ENCODE measurements at regions not wholly inside any gene's neighbourhood (a gene's known extent, or its start where the extent isn't known, plus 50 kb on each side); places are given as distances from the start of the nearest gene placed in this dataset.

- CTCF ChIA-PET = no interaction called here
- H3K36me3 ChIP-seq (ENCODE audit: low read depth) = no peaks in the 10 kb centered on the region
These were observed 233.7 kb downstream of the THBS2 start for GRCh38 chr6:169019727-169020491.

DNA sequence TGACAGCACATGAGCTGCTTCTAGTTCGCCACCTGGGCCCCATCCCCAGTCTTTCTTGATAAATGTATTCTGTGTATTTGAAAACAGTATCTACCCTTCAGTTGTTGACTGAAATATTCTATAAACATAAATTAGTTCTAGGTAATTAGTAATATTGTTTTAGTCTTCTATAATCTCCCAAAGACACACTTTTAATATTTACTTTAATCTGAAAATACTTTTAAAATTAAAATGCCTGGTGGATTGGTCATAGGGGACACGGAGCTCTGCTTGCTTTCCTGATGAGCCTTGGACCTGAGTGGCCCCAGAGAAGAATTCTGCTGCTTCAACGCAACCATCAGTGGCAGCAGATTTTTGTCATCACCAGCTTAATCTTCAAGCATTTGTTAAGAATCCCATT, 234.5 kb downstream of the THBS2 start:
- BruUV-seq (replicated peaks) = no TSS peak
- intact Hi-C loops (cut with micrococcal nuclease; ENCODE audit: unreplicated experiment) = no loop called here

More at GRCh38 chr6:169019727-169020491, 233.7 kb downstream of the THBS2 start:
- POLR2A ChIA-PET (ENCODE audit: unreplicated experiment) = no interaction called here
- Histone ChIP-seq H4K20me1 (ENCODE audit: insufficient read depth) (no peaks in the 10 kb centered on the region), H3K79me2 (ENCODE audit: low read depth) (no peaks in the 10 kb centered on the region), H3K27me3 (ENCODE audit: insufficient read depth, low read depth) (peaks cover 34% of the 10 kb centered on the region), H3K9me3 (ENCODE audit: insufficient read depth, low read depth) (no peaks in the 10 kb centered on the region), H2AFZ (no peak overlapping the region), H3K4me1 (replicated peaks; ENCODE audit: insufficient read depth) (no peaks in the 10 kb centered on the region), H3F3A (ENCODE audit: insufficient read depth, low read depth) (no peaks in the 10 kb centered on the region), H3K4me2 (no peak overlapping the region), H3K9me2 (ENCODE audit: insufficient read depth) (no peaks in the 10 kb centered on the region), H3K4me3 (no peak overlapping the region), H3K27ac (no peak overlapping the region)
- BruUV-seq (replicated peaks) = no TSS peak
- TF ChIP-seq, protein P1, sequence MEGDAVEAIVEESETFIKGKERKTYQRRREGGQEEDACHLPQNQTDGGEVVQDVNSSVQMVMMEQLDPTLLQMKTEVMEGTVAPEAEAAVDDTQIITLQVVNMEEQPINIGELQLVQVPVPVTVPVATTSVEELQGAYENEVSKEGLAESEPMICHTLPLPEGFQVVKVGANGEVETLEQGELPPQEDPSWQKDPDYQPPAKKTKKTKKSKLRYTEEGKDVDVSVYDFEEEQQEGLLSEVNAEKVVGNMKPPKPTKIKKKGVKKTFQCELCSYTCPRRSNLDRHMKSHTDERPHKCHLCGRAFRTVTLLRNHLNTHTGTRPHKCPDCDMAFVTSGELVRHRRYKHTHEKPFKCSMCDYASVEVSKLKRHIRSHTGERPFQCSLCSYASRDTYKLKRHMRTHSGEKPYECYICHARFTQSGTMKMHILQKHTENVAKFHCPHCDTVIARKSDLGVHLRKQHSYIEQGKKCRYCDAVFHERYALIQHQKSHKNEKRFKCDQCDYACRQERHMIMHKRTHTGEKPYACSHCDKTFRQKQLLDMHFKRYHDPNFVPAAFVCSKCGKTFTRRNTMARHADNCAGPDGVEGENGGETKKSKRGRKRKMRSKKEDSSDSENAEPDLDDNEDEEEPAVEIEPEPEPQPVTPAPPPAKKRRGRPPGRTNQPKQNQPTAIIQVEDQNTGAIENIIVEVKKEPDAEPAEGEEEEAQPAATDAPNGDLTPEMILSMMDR (conservative IDR thresholded peaks at IDR 0.05) = no peak
- intact Hi-C loops (cut with micrococcal nuclease; ENCODE audit: unreplicated experiment) = no loop called here
- no peak for DNase-seq

DNA sequence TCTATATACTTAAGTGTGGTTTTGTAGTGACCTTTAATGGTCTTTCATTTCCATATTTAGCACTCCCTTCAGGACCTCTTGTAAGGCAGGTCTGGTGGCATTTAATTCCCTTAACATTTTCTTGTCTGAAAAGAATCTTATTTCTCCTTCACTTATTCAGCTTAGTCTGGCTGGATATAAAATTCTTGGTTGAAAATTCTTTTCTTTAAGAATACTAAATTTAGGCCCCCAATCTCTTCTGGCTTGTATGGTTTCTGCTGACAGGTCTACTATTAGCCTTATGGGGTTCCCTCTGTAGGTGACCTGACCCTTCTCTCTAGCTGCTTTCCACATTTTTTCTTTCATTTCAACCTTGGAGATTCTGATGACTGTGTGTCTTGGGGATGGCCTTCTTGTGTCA, 236.9 kb downstream of the THBS2 start:
- no peak for TF ChIP-seq EZH2 (IDR thresholded peaks at IDR 0.05; ENCODE audit: low read depth)
- TF ChIP-seq, protein P1 (conservative IDR thresholded peaks at IDR 0.05) = no peak

More for the DNA sequence above, 234.5 kb downstream of the THBS2 start:
- no peaks in the 10 kb centered on the region for H3K4me1 ChIP-seq (replicated peaks; ENCODE audit: insufficient read depth)
- ChIA-PET CTCF (no interaction called here), POLR2A (ENCODE audit: unreplicated experiment) (no interaction called here)
- H3K36me3 ChIP-seq (ENCODE audit: low read depth) = no peaks in the 10 kb centered on the region
- no peak overlapping the region for H3K4me2 ChIP-seq
- TF ChIP-seq, protein P1 (conservative IDR thresholded peaks at IDR 0.05) = no peak
- TF ChIP-seq EZH2 (IDR thresholded peaks at IDR 0.05; ENCODE audit: low read depth) = no peak
- no peak for DNase-seq
- no peaks in the 10 kb centered on the region for H4K20me1 ChIP-seq (ENCODE audit: insufficient read depth)
- no peaks in the 10 kb centered on the region for H3F3A ChIP-seq (ENCODE audit: insufficient read depth, low read depth)
- no peaks in the 10 kb centered on the region for H3K9me2 ChIP-seq (ENCODE audit: insufficient read depth)
- H3K79me2 ChIP-seq (ENCODE audit: low read depth) = no peaks in the 10 kb centered on the region
- H3K27me3 ChIP-seq (ENCODE audit: insufficient read depth, low read depth) = peaks cover 34% of the 10 kb centered on the region
- no peak overlapping the region for H3K4me3 ChIP-seq
- no peaks in the 10 kb centered on the region for H3K9me3 ChIP-seq (ENCODE audit: insufficient read depth, low read depth)
- no peak overlapping the region for H3K27ac ChIP-seq
- no peak overlapping the region for H2AFZ ChIP-seq

More for the DNA sequence above, 236.9 kb downstream of the THBS2 start:
- no TSS peak for BruUV-seq (replicated peaks)
- intact Hi-C loops (cut with micrococcal nuclease; ENCODE audit: unreplicated experiment) = no loop called here
- Histone ChIP-seq H3K27me3 (ENCODE audit: insufficient read depth, low read depth) (peaks cover 14% of the 10 kb centered on the region; the same call in 1 of the 2 replicates), H3K4me3 (no peak overlapping the region), H3F3A (ENCODE audit: insufficient read depth, low read depth) (no peaks in the 10 kb centered on the region), H3K36me3 (ENCODE audit: low read depth) (no peaks in the 10 kb centered on the region), H4K20me1 (ENCODE audit: insufficient read depth) (no peaks in the 10 kb centered on the region), H3K27ac (no peak overlapping the region), H2AFZ (no peak overlapping the region), H3K79me2 (ENCODE audit: low read depth) (no peaks in the 10 kb centered on the region), H3K4me2 (no peak overlapping the region), H3K9me3 (ENCODE audit: insufficient read depth, low read depth) (no peaks in the 10 kb centered on the region), H3K4me1 (replicated peaks; ENCODE audit: insufficient read depth) (no peaks in the 10 kb centered on the region), H3K9me2 (ENCODE audit: insufficient read depth) (no peaks in the 10 kb centered on the region)
- POLR2A ChIA-PET (ENCODE audit: unreplicated experiment) = no interaction called here
- DNase-seq = no peak
- CTCF ChIA-PET = no interaction called here
